GM23338 (cell line): ENCODE measurements at regions not wholly inside any gene's neighbourhood (a gene's known extent, or its start where the extent isn't known, plus 50 kb on each side); places are given as distances from the start of the nearest gene placed in this dataset.

Experiments
- CTCF ChIP-seq, 2 experiments: fragments of 200-600 bp in 1 of 2; sonication (generic) in 1 of 2; conservative IDR thresholded peaks; 2 replicates each; pipeline versions ENCODE4 v1.5.1 to v1.6.1; 2016 to 2017; ENCODE audit warnings: antibody characterized with exemption in 2 of 2, low read depth in 2 of 2, mild to moderate bottlenecking in 2 of 2, moderate library complexity in 1 of 2
- ETS1 ChIP-seq: IDR thresholded peaks from 2 replicates; pipeline ENCODE4 v1.6.1; 2016; ENCODE audit warnings: antibody characterized with exemption
- EZH2 ChIP-seq: fragments of 200-600 bp; sonication (generic); IDR thresholded peaks from one replicate; pipeline ENCODE4 v1.8.0; 2017; ENCODE audit warnings: antibody characterized with exemption, mild to moderate bottlenecking, low read depth; ENCODE audit not compliant: unreplicated experiment
- JUNB ChIP-seq: IDR thresholded peaks from one replicate; pipeline ENCODE4 v1.6.1; 2016; ENCODE audit warnings: antibody characterized with exemption; ENCODE audit not compliant: unreplicated experiment
- NANOG ChIP-seq: IDR thresholded peaks from 2 replicates; pipeline ENCODE4 v1.6.1; 2016; ENCODE audit warnings: antibody characterized with exemption, borderline replicate concordance
- POLR2AphosphoS5 ChIP-seq: IDR thresholded peaks from 2 replicates; pipeline ENCODE4 v1.6.1; 2016; ENCODE audit warnings: antibody characterized with exemption, low read depth
- STAT1 ChIP-seq: IDR thresholded peaks from one replicate; pipeline ENCODE4 v1.6.1; 2016; ENCODE audit warnings: antibody characterized with exemption; ENCODE audit not compliant: unreplicated experiment
- ZNF462 ChIP-seq: fragments of 250-450 bp; sonication (Bioruptor Pico); IDR thresholded peaks from 2 replicates; pipeline ENCODE4 v1.5.0; 2020; ENCODE audit warnings: mild to moderate bottlenecking, moderate library complexity

GRCh38 chr18:55990186-55990585 is 402.2 kb upstream of the TCF4 start:
- no peak for TF ChIP-seq EZH2
- TF ChIP-seq CTCF (conservative IDR thresholded peaks at IDR 0.05; ENCODE audit: low read depth in 2 of 2): no peak
- TF ChIP-seq STAT1: no peak
- TF ChIP-seq POLR2AphosphoS5: no peak
- no peak for TF ChIP-seq ETS1
- no peak for TF ChIP-seq NANOG
- TF ChIP-seq JUNB: no peak
- no peak for TF ChIP-seq ZNF462
